CD4-positive, alpha-beta T cell (primary cell): ENCODE measurements at regions not wholly inside any gene's neighbourhood (a gene's known extent, or its start where the extent isn't known, plus 50 kb on each side); places are given as distances from the start of the nearest gene placed in this dataset.

ENCODE experiments used
- ATAC-seq: fragments of 200-7000 bp; cut with Tn5 transposase; one replicate; pipeline ENCODE4 v1.10.0; 2022; ENCODE audit warnings: mild to moderate bottlenecking; ENCODE audit not compliant: poor library complexity
- CTCF ChIA-PET: fragments of 350-600 bp; sonication (Branson Sonifier 250); formaldehyde crosslinking; loops from one replicate; lab custom pipeline; 2021; ENCODE audit warnings: antibody characterized with exemption, inconsistent platforms; lab: Charles Lee
- POLR2A ChIA-PET: fragments of 350-600 bp; sonication (Branson Sonifier 250); formaldehyde crosslinking; loops from one replicate; lab custom pipeline; 2021; ENCODE audit warnings: antibody characterized with exemption, inconsistent platforms; lab: Charles Lee
- DNase-seq, 14 experiments: peaks; one replicate each; pipeline ENCODE4 v3.0.0-alpha.2; 2013 to 2020; ENCODE audit warnings: mixed read lengths in 2 of 14
- H3K27ac ChIP-seq, 2 donors: one replicate each; pipeline versions ENCODE4 v1.5.1 to v1.7.0; 2013; ENCODE audit warnings: low read length in 2 of 2, low read depth in 1 of 2, mild to moderate bottlenecking in 1 of 2
- H3K27me3 ChIP-seq, 2 experiments: 1 replicate in 1 of 2; 2 replicates in 1 of 2; pipeline versions ENCODE4 v1.6.1 to v1.7.0; 2013; ENCODE audit warnings: low read length in 2 of 2, control low read depth in 1 of 2, mild to moderate bottlenecking in 1 of 2, moderate library complexity in 1 of 2; ENCODE audit not compliant: insufficient read depth in 2 of 2, control insufficient read depth in 1 of 2
- H3K36me3 ChIP-seq: one replicate; pipeline ENCODE4 v1.6.1; 2013; ENCODE audit warnings: low read length, control low read depth; ENCODE audit not compliant: insufficient read depth
- H3K4me1 ChIP-seq: one replicate; pipeline ENCODE4 v1.6.1; 2013; ENCODE audit warnings: low read length, control low read depth; ENCODE audit not compliant: insufficient read depth
- H3K4me3 ChIP-seq: one replicate; pipeline ENCODE4 v1.5.1; 2013; ENCODE audit warnings: mild to moderate bottlenecking, low read length, moderate library complexity
- H3K9me3 ChIP-seq, 2 experiments: 1 replicate in 1 of 2; 2 replicates in 1 of 2; pipeline versions ENCODE4 v1.6.1 to v1.7.0; 2013; ENCODE audit warnings: low read length in 2 of 2, mild to moderate bottlenecking in 2 of 2, control low read depth in 1 of 2, moderate library complexity in 1 of 2; ENCODE audit not compliant: control insufficient read depth in 1 of 2, insufficient read depth in 1 of 2
- H3K27ac Mint-ChIP-seq: one replicate; pipeline ENCODE4 v1.8.0; 2020; ENCODE audit warnings: mixed read lengths
- H3K27me3 Mint-ChIP-seq: one replicate; pipeline ENCODE4 v1.8.0; 2021; ENCODE audit warnings: mixed read lengths
- H3K36me3 Mint-ChIP-seq: one replicate; pipeline ENCODE4 v1.8.0; 2021; ENCODE audit warnings: low read depth, mixed read lengths
- H3K4me1 Mint-ChIP-seq: one replicate; pipeline ENCODE4 v1.8.0; 2021; ENCODE audit warnings: low read depth, mixed read lengths
- H3K4me3 Mint-ChIP-seq: one replicate; pipeline ENCODE4 v1.8.0; 2020; ENCODE audit warnings: mild to moderate bottlenecking, mixed read lengths
- H3K9me3 Mint-ChIP-seq: one replicate; pipeline ENCODE4 v1.8.0; 2020; ENCODE audit warnings: mixed read lengths
- intact Hi-C, 2 experiments: fragments of 100-400 bp; cut with DNase I in 1 of 2; cut with micrococcal nuclease in 1 of 2; formaldehyde crosslinking; loops; one replicate each; pipeline versions ENCODE4 v1.15.1 to v1.9.0; 2023 to 2025; cut with DNase I, micrococcal nuclease
- TF ChIP-seq, protein P1 (sequence below): fragments of 200-600 bp; IDR thresholded peaks from one replicate; pipeline ENCODE4 v1.8.0; 2022; ENCODE audit warnings: antibody characterized with exemption, mild to moderate bottlenecking

DNA sequence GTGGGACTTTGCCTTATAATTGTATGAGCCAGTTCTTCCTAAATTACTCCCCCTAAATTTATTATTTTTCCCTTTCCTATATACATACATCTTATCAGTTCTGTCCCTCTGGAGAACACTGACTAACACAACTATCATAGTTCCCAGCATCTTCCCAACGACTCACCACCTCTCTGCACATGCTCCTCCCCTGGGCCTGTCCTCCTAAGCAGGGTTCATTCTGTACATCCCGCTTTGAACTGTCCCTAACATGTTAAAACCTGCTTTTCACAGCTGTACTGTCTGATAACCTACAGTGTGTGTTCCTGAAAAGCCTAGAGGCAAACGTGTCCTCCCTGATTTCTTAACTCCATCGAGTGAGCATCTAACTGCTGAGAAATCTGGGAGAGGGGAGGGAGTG, 141.7 kb downstream of the EFNB2 start:
- no peaks in the 10 kb centered on the region for H3K27me3 ChIP-seq
- DNase-seq (no peak), ATAC-seq (no peak)
- H3K4me3 Mint-ChIP-seq = no peak overlapping the region
- H3K27ac ChIP-seq = no peak overlapping the region
- no peaks in the 10 kb centered on the region for H3K9me3 ChIP-seq
- H3K27me3 Mint-ChIP-seq = peaks cover 6% of the 10 kb centered on the region
- no peak overlapping the region for H3K27ac Mint-ChIP-seq
- intact Hi-C loops = no loop called here
- H3K4me1 Mint-ChIP-seq = no peaks in the 10 kb centered on the region
- no peaks in the 10 kb centered on the region for H3K4me1 ChIP-seq
- H3K4me3 ChIP-seq = no peak overlapping the region
- ChIA-PET POLR2A (no interaction called here), CTCF (no interaction called here)
- TF ChIP-seq, protein P1, sequence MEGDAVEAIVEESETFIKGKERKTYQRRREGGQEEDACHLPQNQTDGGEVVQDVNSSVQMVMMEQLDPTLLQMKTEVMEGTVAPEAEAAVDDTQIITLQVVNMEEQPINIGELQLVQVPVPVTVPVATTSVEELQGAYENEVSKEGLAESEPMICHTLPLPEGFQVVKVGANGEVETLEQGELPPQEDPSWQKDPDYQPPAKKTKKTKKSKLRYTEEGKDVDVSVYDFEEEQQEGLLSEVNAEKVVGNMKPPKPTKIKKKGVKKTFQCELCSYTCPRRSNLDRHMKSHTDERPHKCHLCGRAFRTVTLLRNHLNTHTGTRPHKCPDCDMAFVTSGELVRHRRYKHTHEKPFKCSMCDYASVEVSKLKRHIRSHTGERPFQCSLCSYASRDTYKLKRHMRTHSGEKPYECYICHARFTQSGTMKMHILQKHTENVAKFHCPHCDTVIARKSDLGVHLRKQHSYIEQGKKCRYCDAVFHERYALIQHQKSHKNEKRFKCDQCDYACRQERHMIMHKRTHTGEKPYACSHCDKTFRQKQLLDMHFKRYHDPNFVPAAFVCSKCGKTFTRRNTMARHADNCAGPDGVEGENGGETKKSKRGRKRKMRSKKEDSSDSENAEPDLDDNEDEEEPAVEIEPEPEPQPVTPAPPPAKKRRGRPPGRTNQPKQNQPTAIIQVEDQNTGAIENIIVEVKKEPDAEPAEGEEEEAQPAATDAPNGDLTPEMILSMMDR = no peak
- H3K36me3 ChIP-seq = no peaks in the 10 kb centered on the region
- H3K36me3 Mint-ChIP-seq = no peaks in the 10 kb centered on the region
- H3K9me3 Mint-ChIP-seq = no peaks in the 10 kb centered on the region

DNA sequence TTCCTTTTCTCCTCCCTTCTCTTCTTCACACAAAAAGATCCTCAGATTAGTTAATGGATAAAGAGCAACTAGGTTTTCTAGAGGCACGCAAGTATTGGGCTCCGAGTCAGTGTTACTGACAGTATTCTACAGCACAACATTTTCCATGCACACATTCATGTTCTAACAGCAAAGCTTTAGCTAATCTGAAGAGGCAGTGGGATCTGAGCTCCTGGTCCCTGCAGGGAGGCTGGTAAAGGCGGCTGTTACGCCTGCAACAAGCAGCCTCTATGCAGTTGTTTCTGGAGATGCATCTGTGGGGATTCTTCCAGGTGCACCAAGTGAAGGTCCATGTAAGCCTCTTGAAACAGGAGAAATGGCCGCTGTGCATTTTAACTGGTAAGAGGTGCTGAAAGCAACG, 143.8 kb downstream of the EFNB2 start:
- no peak overlapping the region for H3K4me3 ChIP-seq
- TF ChIP-seq, protein P1 = no peak

DNA sequence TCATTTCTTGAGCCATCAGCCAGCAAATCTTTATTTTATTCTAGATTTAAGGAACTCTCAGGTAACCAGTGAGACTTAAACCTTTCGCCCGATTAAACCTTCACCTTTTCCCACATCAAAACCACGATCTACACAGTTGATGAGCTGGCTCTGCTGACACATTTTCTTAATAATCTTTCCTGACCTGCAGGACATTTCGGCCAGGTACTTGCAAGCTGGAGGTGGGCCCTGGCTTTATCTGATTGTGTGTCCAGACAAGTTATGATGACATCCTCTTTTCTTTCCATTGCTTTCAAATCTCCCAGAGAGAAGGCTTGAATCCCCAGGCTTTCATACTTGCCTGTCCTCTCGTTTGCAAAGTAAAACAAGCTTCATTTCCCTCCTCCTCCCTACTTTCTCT, 144.2 kb downstream of the EFNB2 start:
- no peak for ATAC-seq

More for the DNA sequence above, 143.8 kb downstream of the EFNB2 start:
- Mint-ChIP-seq H3K27ac (no peak overlapping the region), H3K27me3 (peaks cover 5% of the 10 kb centered on the region), H3K4me3 (no peak overlapping the region), H3K36me3 (no peaks in the 10 kb centered on the region), H3K4me1 (no peaks in the 10 kb centered on the region), H3K9me3 (no peaks in the 10 kb centered on the region)
- H3K27me3 ChIP-seq = no peaks in the 10 kb centered on the region
- H3K4me1 ChIP-seq = no peaks in the 10 kb centered on the region
- H3K9me3 ChIP-seq = no peaks in the 10 kb centered on the region
- ChIA-PET CTCF (no interaction called here), POLR2A (no interaction called here)
- DNase-seq (no peak), ATAC-seq (no peak)
- no peaks in the 10 kb centered on the region for H3K36me3 ChIP-seq
- H3K27ac ChIP-seq = no peak overlapping the region
- intact Hi-C loops = no loop called here

More for the DNA sequence above, 144.2 kb downstream of the EFNB2 start:
- DNase-seq = no peak
- ChIA-PET CTCF (no interaction called here), POLR2A (no interaction called here)
- Mint-ChIP-seq H3K36me3 (no peaks in the 10 kb centered on the region), H3K9me3 (no peaks in the 10 kb centered on the region), H3K4me3 (no peak overlapping the region), H3K4me1 (no peaks in the 10 kb centered on the region), H3K27me3 (peaks cover under 1% of the 10 kb centered on the region), H3K27ac (no peak overlapping the region)
- no peak overlapping the region for H3K27ac ChIP-seq
- H3K36me3 ChIP-seq = no peaks in the 10 kb centered on the region
- no peaks in the 10 kb centered on the region for H3K4me1 ChIP-seq
- H3K9me3 ChIP-seq = no peaks in the 10 kb centered on the region
- no peaks in the 10 kb centered on the region for H3K27me3 ChIP-seq
- no peak overlapping the region for H3K4me3 ChIP-seq
- TF ChIP-seq, protein P1 = no peak
- intact Hi-C loops = no loop called here
